Transverse colon (tissue), 4 donors: ENCODE measurements at regions not wholly inside any gene's neighbourhood (a gene's known extent, or its start where the extent isn't known, plus 50 kb on each side); places are given as distances from the start of the nearest gene placed in this dataset.

Experiments used
- DNase-seq: peaks from one replicate; pipeline ENCODE4 v3.0.0-alpha.2; 2019
- H3K27ac ChIP-seq, 4 donors: fragments of 200-600 bp; sonication (generic); 2 replicates each; pipeline ENCODE4 v1.5.1; 2016 to 2018; ENCODE audit warnings: inconsistent platforms in 4 of 4
- H3K27me3 ChIP-seq: fragments of 200-600 bp; sonication (generic); 2 replicates; pipeline ENCODE4 v1.5.1; 2017; ENCODE audit warnings: inconsistent platforms
- H3K36me3 ChIP-seq, 4 donors: fragments of 200-600 bp; sonication (generic); 2 replicates each; pipeline ENCODE4 v1.5.1; 2017 to 2019; ENCODE audit warnings: inconsistent platforms in 4 of 4
- H3K4me1 ChIP-seq, 4 donors: fragments of 200-600 bp; sonication (generic); 2 replicates each; pipeline ENCODE4 v1.5.1; 2017 to 2020; ENCODE audit warnings: inconsistent platforms in 4 of 4
- H3K4me3 ChIP-seq, 4 donors: fragments of 200-600 bp; sonication (generic); 1 replicate in 1 of 4; 2 replicates in 3 of 4; pipeline versions ENCODE4 v1.5.1 to v1.6.1; 2017 to 2019; ENCODE audit warnings: inconsistent platforms in 4 of 4
- H3K9me3 ChIP-seq, 2 donors: fragments of 200-600 bp; sonication (generic); 2 replicates each; pipeline ENCODE4 v1.5.1; 2017 to 2019; ENCODE audit warnings: inconsistent platforms in 2 of 2
- CTCF ChIP-seq, 5 experiments: fragments of 200-600 bp in 3 of 5; fragments of 450-650 bp in 2 of 5; sonication (generic) in 3 of 5; IDR thresholded peaks; 1 replicate in 2 of 5; 2 replicates in 3 of 5; pipeline ENCODE4 v1.5.1; 2016 to 2017; ENCODE audit warnings: antibody characterized with exemption in 5 of 5, inconsistent platforms in 3 of 5, mild to moderate bottlenecking in 2 of 5, moderate library complexity in 1 of 5
- EP300 ChIP-seq: sonication (generic); formaldehyde crosslinking; IDR thresholded peaks from one replicate; pipeline ENCODE4 v1.6.1; 2017; ENCODE audit warnings: antibody characterized with exemption, low read depth
- POLR2A ChIP-seq: fragments of 450-650 bp; IDR thresholded peaks from one replicate; pipeline ENCODE4 v1.6.1; 2016; ENCODE audit warnings: antibody characterized with exemption, mild to moderate bottlenecking, moderate library complexity
- POLR2AphosphoS5 ChIP-seq, 3 donors: sonication (generic); formaldehyde crosslinking; IDR thresholded peaks; one replicate each; pipeline ENCODE4 v1.6.1; 2016; ENCODE audit warnings: antibody characterized with exemption in 3 of 3
- WGBS, 2 donors: methylation state at CpG; one replicate each; pipeline ENCODE4 v1.1.5; 2018; ENCODE audit warnings: low coverage in 1 of 2; 5-methylcytosine and 5-hydroxymethylcytosine counted together
- in situ Hi-C, 4 donors: fragments of 200-750 bp; cut with MboI; loops; one replicate each; pipeline versions ENCODE4 v1.15.0 to v1.15.1; 2017; ENCODE audit warnings: low sequenced_read_pairs in 3 of 4, low pct_ligation_motif_present in 1 of 4, low pct_unique_long_range_greater_than_20kb in 1 of 4
- intact Hi-C: fragments of 100-400 bp; cut with DNase I; formaldehyde crosslinking; loops from one replicate; pipeline ENCODE4 v1.15.1; 2023; ENCODE audit warnings: low total_unique reads

GRCh38 chr14:101368629-101369028 lies 192.7 kb upstream of the DIO3 start:
- no peak overlapping the region for H3K27ac ChIP-seq
- H3K4me1 ChIP-seq = peaks cover 10 to 17% (median 16%) of the 10 kb centered on the region in 4 donors
- no peaks in the 10 kb centered on the region for H3K27me3 ChIP-seq
- DNase-seq = no peak
- no peak overlapping the region for H3K4me3 ChIP-seq
- TF ChIP-seq CTCF (IDR thresholded peaks at IDR 0.05) = no peak
- TF ChIP-seq POLR2A = no peak
- no peak for TF ChIP-seq EP300
- TF ChIP-seq POLR2AphosphoS5 (IDR thresholded peaks at IDR 0.05) = no peak
- intact Hi-C loops = no loop called here
- 80 to 81% methylated on average over 1 to 6 of the region's 6 CpGs for WGBS, 2 donors
- in situ Hi-C loops = no loop called here
- H3K36me3 ChIP-seq = no peaks in the 10 kb centered on the region
- H3K9me3 ChIP-seq = no peaks in the 10 kb centered on the region

DNA sequence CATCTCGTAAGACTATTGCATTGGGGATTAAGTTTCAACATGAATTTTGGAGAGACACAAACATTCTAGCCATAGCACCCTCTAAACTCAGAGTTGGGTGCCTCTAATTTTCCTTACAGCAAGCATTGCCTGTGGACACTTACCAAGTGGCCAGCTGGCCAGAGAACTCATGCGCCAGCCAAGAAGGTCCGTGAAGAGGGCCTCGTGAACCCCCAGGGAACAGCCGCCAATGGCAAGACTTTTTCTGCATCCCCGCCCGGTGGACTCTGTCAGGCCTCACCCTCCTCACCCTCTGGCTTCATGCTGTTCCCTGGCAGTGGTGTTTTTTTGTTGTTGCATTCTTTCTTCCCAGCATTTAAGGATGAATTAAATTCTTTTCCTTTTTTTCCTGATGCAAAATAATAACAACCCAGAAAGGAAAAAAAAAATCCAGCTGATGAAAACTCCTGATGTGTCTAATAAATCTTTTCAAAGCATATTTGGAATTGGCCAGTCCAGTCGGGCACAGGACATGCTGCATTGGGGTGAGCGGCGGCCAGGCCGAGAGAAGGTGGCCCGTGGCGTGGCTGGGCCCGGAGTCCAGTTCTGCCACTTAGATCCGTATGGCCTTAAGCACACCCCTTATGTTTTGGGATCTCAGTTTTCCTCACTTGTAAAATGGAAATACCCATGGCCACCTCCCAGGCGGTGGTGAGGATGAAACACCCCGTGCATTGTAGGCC lies 191.9 kb upstream of the DIO3 start:
- TF ChIP-seq POLR2A (no peak), CTCF (IDR thresholded peaks at IDR 0.05) (no peak), EP300 (no peak), POLR2AphosphoS5 (IDR thresholded peaks at IDR 0.05) (no peak)
- Histone ChIP-seq H3K4me1 (peaks cover 4 to 10% (median 9%) of the 10 kb centered on the region in 4 donors), H3K9me3 (no peaks in the 10 kb centered on the region), H3K4me3 (no peak overlapping the region), H3K27ac (no peak overlapping the region), H3K27me3 (no peaks in the 10 kb centered on the region), H3K36me3 (no peaks in the 10 kb centered on the region)
- no peak for DNase-seq
- intact Hi-C loops = no loop called here
- in situ Hi-C loops = no loop called here
- WGBS, 2 donors = 85 to 92% methylated on average over 9 to 17 of the region's 17 CpGs

DNA sequence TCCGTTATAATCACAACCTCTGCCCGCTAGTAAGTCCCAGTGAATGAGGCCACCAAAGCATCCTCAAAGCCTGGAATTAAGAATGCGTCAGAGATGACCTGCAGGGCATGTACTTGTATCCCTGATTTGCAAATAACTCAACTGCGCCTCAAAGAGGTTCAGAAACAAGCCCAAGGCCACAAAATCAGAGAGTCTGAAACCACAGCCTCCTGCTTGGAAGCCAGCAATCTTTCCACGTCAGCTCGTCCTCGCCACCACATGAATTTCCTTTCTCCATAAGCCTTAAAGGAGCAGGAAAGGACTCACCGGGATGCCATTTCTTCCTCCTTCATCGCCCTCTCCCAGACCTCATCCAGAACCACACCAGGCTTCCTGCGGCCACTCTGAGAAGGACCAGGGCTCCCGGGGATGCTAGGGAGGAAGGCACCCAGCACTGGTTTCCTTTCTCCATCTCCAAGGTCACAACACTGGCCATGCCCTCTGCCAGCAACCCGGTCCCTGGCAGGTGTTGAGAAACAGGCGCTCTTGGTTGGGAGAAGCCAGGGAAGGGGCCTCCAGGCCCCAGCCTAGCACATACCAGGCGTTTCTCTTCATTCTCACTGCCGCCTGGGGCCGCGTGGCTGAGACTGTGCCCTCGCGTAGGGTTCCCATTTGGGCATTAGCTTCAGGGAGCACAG lies 191.2 kb upstream of the DIO3 start:
- no peaks in the 10 kb centered on the region for H3K36me3 ChIP-seq
- H3K27ac ChIP-seq = no peak overlapping the region
- peaks cover 4 to 8% (median 8%) of the 10 kb centered on the region in 4 donors for H3K4me1 ChIP-seq
- intact Hi-C loops = no loop called here
- TF ChIP-seq EP300 = no peak
- TF ChIP-seq CTCF (IDR thresholded peaks at IDR 0.05) = no peak
- TF ChIP-seq POLR2A = no peak
- H3K4me3 ChIP-seq = no peak overlapping the region
- no peaks in the 10 kb centered on the region for H3K27me3 ChIP-seq
- no peaks in the 10 kb centered on the region for H3K9me3 ChIP-seq
- in situ Hi-C loops = no loop called here
- no peak for DNase-seq
- 88% methylated on average over 19 of the region's 19 CpGs; no CpG with 5 or more reads in 1 of the 2 donors for WGBS, 2 donors

GRCh38 chr14:101370593-101371569 lies 190.4 kb upstream of the DIO3 start:
- Histone ChIP-seq H3K4me1 (peaks cover 0 to 4% (median under 1%) of the 10 kb centered on the region in 4 donors), H3K4me3 (no peak overlapping the region), H3K9me3 (no peaks in the 10 kb centered on the region), H3K27me3 (no peaks in the 10 kb centered on the region), H3K27ac (peak overlapping the region in 3 of 4 donors; percentile 14 to 72 (median 32)), H3K36me3 (no peaks in the 10 kb centered on the region)
- WGBS, 2 donors = 82 to 95% methylated on average over 3 to 14 of the region's 14 CpGs
- intact Hi-C loops (no loop called here), in situ Hi-C loops (no loop called here)
- no peak for TF ChIP-seq EP300
- TF ChIP-seq POLR2AphosphoS5 (IDR thresholded peaks at IDR 0.05) = no peak
- no peak for TF ChIP-seq CTCF (IDR thresholded peaks at IDR 0.05)
- TF ChIP-seq POLR2A = no peak
- DNase-seq = no peak
